H1 (cell line): ENCODE measurements at regions not wholly inside any gene's neighbourhood (a gene's known extent, or its start where the extent isn't known, plus 50 kb on each side); places are given as distances from the start of the nearest gene placed in this dataset.

Source experiments
- CTCF ChIA-PET: fragments of 300-600 bp; sonication (Branson Sonifier 250); formaldehyde crosslinking; loops from one replicate; lab custom pipeline; 2021; ENCODE audit not compliant: partially characterized antibody; lab: Charles Lee
- POLR2A ChIA-PET: fragments of 300-600 bp; sonication (Branson Sonifier 250); formaldehyde crosslinking; loops from one replicate; lab custom pipeline; 2021; ENCODE audit warnings: inconsistent platforms; ENCODE audit not compliant: partially characterized antibody; lab: Charles Lee
- DNase-seq, 2 experiments: peaks; one replicate each; pipeline versions ENCODE4 v3.0.0 to v3.0.0-alpha.2; 2010 to 2022; ENCODE audit warnings: low spot score in 2 of 2, low read depth in 1 of 2, mixed read lengths in 1 of 2
- FAIRE-seq: peaks from 2 replicates; lab custom pipeline; 2011; peaks lifted over from hg19 to GRCh38; lab: Jason Lieb, UNC
- H2AFZ ChIP-seq: 2 replicates; pipeline ENCODE4 v1.8.1; 2012; ENCODE audit warnings: low read length, inconsistent platforms
- H2AK5ac ChIP-seq: 2 replicates; pipeline ENCODE4 v1.6.1; 2013; ENCODE audit warnings: low read depth, low read length
- H2BK120ac ChIP-seq: replicated peaks from 2 replicates; pipeline ENCODE3; 2013; ENCODE audit warnings: low read depth, low read length, inconsistent platforms
- H2BK12ac ChIP-seq: 2 replicates; pipeline ENCODE4 v1.6.1; 2013; ENCODE audit warnings: low read depth, low read length
- H2BK15ac ChIP-seq: 2 replicates; pipeline ENCODE4 v1.6.1; 2013; ENCODE audit warnings: low read length
- H2BK20ac ChIP-seq: 2 replicates; pipeline ENCODE4 v1.6.1; 2013; ENCODE audit warnings: low read length
- H2BK5ac ChIP-seq: 2 replicates; pipeline ENCODE4 v1.6.1; 2013; ENCODE audit warnings: low read depth, low read length
- H3K14ac ChIP-seq: 2 replicates; pipeline ENCODE4 v1.6.1; 2013; ENCODE audit warnings: inconsistent platforms; ENCODE audit not compliant: insufficient read length
- H3K18ac ChIP-seq: 2 replicates; pipeline ENCODE4 v1.6.1; 2013; ENCODE audit warnings: low read length; ENCODE audit errors: extremely low read depth
- H3K23ac ChIP-seq: 2 replicates; pipeline ENCODE4 v1.6.1; 2013; ENCODE audit warnings: inconsistent platforms; ENCODE audit not compliant: insufficient read length
- H3K23me2 ChIP-seq: 2 replicates; pipeline ENCODE4 v1.6.1; 2013; ENCODE audit warnings: low read depth, low read length
- H3K27ac ChIP-seq: 2 replicates; pipeline ENCODE4 v1.6.1; 2011; ENCODE audit warnings: low read depth, low read length, inconsistent platforms
- H3K27me3 ChIP-seq, 4 experiments: replicated peaks in 1 of 4; 1 replicate in 1 of 4; 2 replicates in 3 of 4; pipeline versions ENCODE4 v1.6.1 to v1.8.1; 2011 to 2013; ENCODE audit warnings: low read length in 3 of 4, mild to moderate bottlenecking in 3 of 4, inconsistent platforms in 2 of 4, mixed read lengths in 2 of 4, moderate library complexity in 1 of 4; ENCODE audit not compliant: control insufficient read depth in 3 of 4, insufficient read depth in 3 of 4; ENCODE audit errors: extremely low read depth in 1 of 4
- H3K36me3 ChIP-seq, 4 experiments: 2 replicates each; pipeline versions ENCODE4 v1.6.1 to v1.8.1; 2011 to 2013; ENCODE audit warnings: mild to moderate bottlenecking in 4 of 4, low read length in 3 of 4, moderate library complexity in 2 of 4, control low read depth in 1 of 4, inconsistent platforms in 1 of 4; ENCODE audit not compliant: insufficient read depth in 4 of 4, control insufficient read depth in 2 of 4
- H3K4ac ChIP-seq: replicated peaks from 2 replicates; pipeline ENCODE3; 2013; ENCODE audit warnings: low read length, low read depth, mixed read lengths, inconsistent platforms; ENCODE audit not compliant: insufficient read length
- H3K4me1 ChIP-seq, 4 experiments: replicated peaks in 1 of 4; 1 replicate in 1 of 4; 2 replicates in 3 of 4; pipeline versions ENCODE4 v1.6.1 to v1.8.1; 2011 to 2013; ENCODE audit warnings: low read length in 3 of 4, inconsistent platforms in 2 of 4, mixed read lengths in 1 of 4; ENCODE audit not compliant: insufficient read depth in 4 of 4, control insufficient read depth in 3 of 4
- H3K4me2 ChIP-seq, 2 experiments: 2 replicates each; pipeline versions ENCODE4 v1.6.1 to v1.8.1; 2011 to 2013; ENCODE audit warnings: low read depth in 2 of 2, low read length in 2 of 2, control low read depth in 1 of 2, inconsistent platforms in 1 of 2, mild to moderate bottlenecking in 1 of 2; ENCODE audit not compliant: insufficient read depth in 1 of 2
- H3K4me3 ChIP-seq, 4 experiments: fragments of 200-600, 300-600 bp in 1 of 4; sonication (generic), shearing (Covaris generic), sonication (Bioruptor Twin) in 1 of 4; 2 replicates each; pipeline versions ENCODE4 v1.5.1 to v1.8.1; 2011 to 2016; ENCODE audit warnings: low read length in 4 of 4, low read depth in 3 of 4, control low read depth in 2 of 4, inconsistent platforms in 2 of 4, mild to moderate bottlenecking in 2 of 4, mixed read lengths in 1 of 4, moderate library complexity in 1 of 4; ENCODE audit not compliant: insufficient read depth in 2 of 4; ENCODE audit errors: extremely low read depth in 1 of 4
- H3K56ac ChIP-seq: replicated peaks from 2 replicates; pipeline ENCODE3; 2013; ENCODE audit warnings: low read depth, mild to moderate bottlenecking, mixed read lengths, low read length, inconsistent platforms; ENCODE audit not compliant: insufficient read length
- H3K79me1 ChIP-seq: 2 replicates; pipeline ENCODE4 v1.6.1; 2013; ENCODE audit warnings: low read depth, low read length, control low read depth
- H3K79me2 ChIP-seq, 2 experiments: 2 replicates each; pipeline versions ENCODE4 v1.6.1 to v1.8.1; 2012 to 2013; ENCODE audit warnings: low read length in 2 of 2, mild to moderate bottlenecking in 2 of 2, inconsistent platforms in 1 of 2; ENCODE audit not compliant: insufficient read depth in 2 of 2, control insufficient read depth in 1 of 2
- H3K9ac ChIP-seq, 4 experiments: replicated peaks in 1 of 4; 1 replicate in 1 of 4; 2 replicates in 3 of 4; pipeline versions ENCODE4 v1.6.1 to v1.8.1; 2011 to 2013; ENCODE audit warnings: low read depth in 3 of 4, low read length in 3 of 4, control low read depth in 2 of 4, mild to moderate bottlenecking in 2 of 4, moderate library complexity in 2 of 4, inconsistent platforms in 1 of 4; ENCODE audit errors: extremely low read depth in 1 of 4
- H3K9me3 ChIP-seq, 2 experiments: 2 replicates each; pipeline versions ENCODE4 v1.6.1 to v1.8.1; 2012 to 2013; ENCODE audit warnings: mild to moderate bottlenecking in 2 of 2, moderate library complexity in 2 of 2, control low read depth in 1 of 2, inconsistent platforms in 1 of 2, low read depth in 1 of 2, low read length in 1 of 2, mixed read lengths in 1 of 2; ENCODE audit not compliant: insufficient read depth in 2 of 2
- H4K20me1 ChIP-seq, 2 experiments: replicated peaks in 1 of 2; 2 replicates each; pipeline versions ENCODE3 to v1.8.1; 2011 to 2013; ENCODE audit warnings: inconsistent platforms in 2 of 2, low read length in 2 of 2, mild to moderate bottlenecking in 1 of 2; ENCODE audit not compliant: insufficient read depth in 2 of 2, control insufficient read depth in 1 of 2
- H4K5ac ChIP-seq: 2 replicates; pipeline ENCODE4 v1.6.1; 2013; ENCODE audit warnings: low read length, low read depth, mixed read lengths, inconsistent platforms; ENCODE audit not compliant: insufficient read length
- H4K8ac ChIP-seq: 2 replicates; pipeline ENCODE4 v1.8.0; 2013; ENCODE audit warnings: mild to moderate bottlenecking, moderate library complexity, low read length, inconsistent platforms; ENCODE audit not compliant: insufficient read depth; ENCODE audit errors: extremely low read depth
- H4K91ac ChIP-seq: replicated peaks from 2 replicates; pipeline ENCODE3; 2013; ENCODE audit warnings: low read length, mixed read lengths, inconsistent platforms; ENCODE audit not compliant: insufficient read length
- BACH1 ChIP-seq: IDR thresholded peaks from 2 replicates; pipeline ENCODE4 v1.6.1; 2012; ENCODE audit warnings: low read length, improper control_type of control experiment
- CEBPB ChIP-seq: IDR thresholded peaks from 2 replicates; pipeline ENCODE4 v1.6.1; 2012; ENCODE audit warnings: low read depth, low read length
- CHD1 ChIP-seq: IDR thresholded peaks from 2 replicates; pipeline ENCODE4 v1.6.1; 2012; ENCODE audit warnings: low read depth, low read length, improper control_type of control experiment
- EGR1 ChIP-seq: IDR thresholded peaks from 2 replicates; pipeline ENCODE4 v1.6.1; 2011; ENCODE audit warnings: low read depth, low read length, borderline replicate concordance
- GABPA ChIP-seq: IDR thresholded peaks from 2 replicates; pipeline ENCODE4 v1.6.1; 2011; ENCODE audit warnings: mild to moderate bottlenecking, low read length, moderate library complexity, borderline replicate concordance; ENCODE audit not compliant: insufficient read depth
- GTF2F1 ChIP-seq: IDR thresholded peaks from 2 replicates; pipeline ENCODE4 v1.6.1; 2012; ENCODE audit warnings: low read depth, low read length, improper control_type of control experiment, borderline replicate concordance
- MAFK ChIP-seq: IDR thresholded peaks from 2 replicates; pipeline ENCODE4 v1.6.1; 2012; ENCODE audit warnings: low read depth, mild to moderate bottlenecking, improper control_type of control experiment, low read length
- NANOG ChIP-seq: IDR thresholded peaks from 2 replicates; pipeline ENCODE4 v1.6.1; 2011; ENCODE audit warnings: low read length, low read depth, mild to moderate bottlenecking, inconsistent platforms; ENCODE audit not compliant: insufficient read depth, poor library complexity, severe bottlenecking
- PHF8 ChIP-seq: fragments of 200-600 bp; sonication (generic); conservative IDR thresholded peaks from 2 replicates; pipeline ENCODE4 v1.7.1; 2012; ENCODE audit warnings: low read depth, mild to moderate bottlenecking, inconsistent platforms, low read length, moderate library complexity
- POLR2A ChIP-seq, 2 experiments: IDR thresholded peaks; 1 replicate in 1 of 2; 2 replicates in 1 of 2; pipeline ENCODE4 v1.6.1; 2011; ENCODE audit warnings: low read depth in 2 of 2, low read length in 2 of 2, mild to moderate bottlenecking in 2 of 2; ENCODE audit errors: control extremely low read depth in 1 of 2
- SP1 ChIP-seq: IDR thresholded peaks from 2 replicates; pipeline ENCODE4 v1.6.1; 2011; ENCODE audit warnings: low read depth, low read length
- SP2 ChIP-seq: IDR thresholded peaks from 2 replicates; pipeline ENCODE4 v1.6.1; 2012; ENCODE audit warnings: mild to moderate bottlenecking, low read length, inconsistent platforms
- SUZ12 ChIP-seq: fragments of 200-600 bp; sonication (generic); IDR thresholded peaks from 2 replicates; pipeline ENCODE4 v1.6.1; 2012; ENCODE audit warnings: mild to moderate bottlenecking, inconsistent platforms, low read length, moderate library complexity, mixed read lengths
- WGBS, 2 experiments: shearing (Covaris generic) in 1 of 2; methylation state at CpG; one replicate each; pipeline versions ENCODE4 v1.1.6 to v1.1.7; 2013 to 2015; ENCODE audit warnings: low lambda C conversion rate in 2 of 2, mixed read lengths in 2 of 2, inconsistent platforms in 1 of 2, low coverage in 1 of 2, missing lambda C conversion rate in 1 of 2; ENCODE audit not compliant: insufficient replicate concordance in 2 of 2, insufficient coverage in 1 of 2, insufficient read length in 1 of 2; ENCODE audit errors: extremely low coverage in 1 of 2, missing lambda C conversion rate in 1 of 2; 5-methylcytosine and 5-hydroxymethylcytosine counted together
- TF ChIP-seq, protein P1 (sequence below): IDR thresholded peaks from 2 replicates; pipeline ENCODE4 v1.6.1; 2011; ENCODE audit warnings: low read depth, mild to moderate bottlenecking, low read length; ENCODE audit not compliant: insufficient read depth
- TF ChIP-seq, protein P2 (sequence below): IDR thresholded peaks from 2 replicates; pipeline ENCODE4 v1.6.1; 2012; ENCODE audit warnings: inconsistent platforms

DNA sequence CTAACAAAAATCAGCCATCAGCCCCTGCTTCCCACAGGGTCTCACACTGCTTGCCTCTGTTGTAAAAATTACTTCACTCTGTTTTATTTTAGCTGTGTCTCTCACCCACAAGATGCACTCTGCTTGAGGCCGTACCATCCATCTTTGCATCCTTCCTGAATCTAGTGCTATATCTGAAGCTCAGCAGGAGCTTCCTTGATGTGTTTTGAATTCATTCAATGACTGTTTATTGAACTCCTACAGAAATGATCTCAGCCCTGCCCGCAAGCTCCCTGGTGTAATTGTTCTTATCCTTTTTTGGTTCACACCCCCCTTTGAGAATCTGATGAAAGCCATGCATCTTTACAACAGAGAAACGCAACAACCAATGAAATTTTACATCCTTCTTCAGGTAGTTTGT is 310.2 kb upstream of the ZC3H12C start:
- CTCF ChIA-PET = interaction anchor here (1.1 kb wide), 1 partner anchor 19 kb away, joined by 3 read pairs; no protein-coding TSS in a partner anchor
- TF ChIP-seq POLR2A (IDR thresholded peaks at IDR 0.05; ENCODE audit: control extremely low read depth in 1 of 2, low read depth in 2 of 2, low read length in 2 of 2) = no peak
- TF ChIP-seq NANOG = no peak
- TF ChIP-seq, protein P1, sequence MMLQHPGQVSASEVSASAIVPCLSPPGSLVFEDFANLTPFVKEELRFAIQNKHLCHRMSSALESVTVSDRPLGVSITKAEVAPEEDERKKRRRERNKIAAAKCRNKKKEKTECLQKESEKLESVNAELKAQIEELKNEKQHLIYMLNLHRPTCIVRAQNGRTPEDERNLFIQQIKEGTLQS = no peak
- no peak for TF ChIP-seq EGR1
- TF ChIP-seq GTF2F1 = no peak
- TF ChIP-seq MAFK = no peak
- no peak for TF ChIP-seq SUZ12
- TF ChIP-seq BACH1 = no peak
- TF ChIP-seq, protein P2, sequence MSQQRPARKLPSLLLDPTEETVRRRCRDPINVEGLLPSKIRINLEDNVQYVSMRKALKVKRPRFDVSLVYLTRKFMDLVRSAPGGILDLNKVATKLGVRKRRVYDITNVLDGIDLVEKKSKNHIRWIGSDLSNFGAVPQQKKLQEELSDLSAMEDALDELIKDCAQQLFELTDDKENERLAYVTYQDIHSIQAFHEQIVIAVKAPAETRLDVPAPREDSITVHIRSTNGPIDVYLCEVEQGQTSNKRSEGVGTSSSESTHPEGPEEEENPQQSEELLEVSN = no peak
- no peak for TF ChIP-seq GABPA
- no peak for TF ChIP-seq CEBPB
- no peak for TF ChIP-seq SP2
- TF ChIP-seq CHD1 = no peak
- no peak for TF ChIP-seq SP1
- TF ChIP-seq PHF8 = no peak

More for the DNA sequence above, 310.2 kb upstream of the ZC3H12C start:
- H3K4me3 ChIP-seq = no peak overlapping the region
- no peaks in the 10 kb centered on the region for H3K79me2 ChIP-seq
- no peak overlapping the region for H3K4me2 ChIP-seq
- H2BK5ac ChIP-seq = no peak overlapping the region
- H4K8ac ChIP-seq = no peak overlapping the region
- H3K4me1 ChIP-seq = peaks cover 0 to 6% (median 0%) of the 10 kb centered on the region in 4 experiments; a peak in 2 of 7 replicates
- no peak overlapping the region for H2BK15ac ChIP-seq
- H2BK12ac ChIP-seq = no peak overlapping the region
- 88% methylated on average over 3 of the region's 3 CpGs; no CpG with 5 or more reads in 1 of the 2 experiments for WGBS, 2 experiments
- no peaks in the 10 kb centered on the region for H3K9me3 ChIP-seq
- DNase-seq = no peak
- H3K79me1 ChIP-seq = no peaks in the 10 kb centered on the region
- POLR2A ChIA-PET = no interaction called here
- no peak overlapping the region for H3K9ac ChIP-seq
- H3K27ac ChIP-seq = no peak overlapping the region
- no peaks in the 10 kb centered on the region for H3K27me3 ChIP-seq
- H4K20me1 ChIP-seq = no peaks in the 10 kb centered on the region
- no peaks in the 10 kb centered on the region for H3K23me2 ChIP-seq
- no peak overlapping the region for H3K23ac ChIP-seq
- H2BK120ac ChIP-seq = no peak overlapping the region
- H3K18ac ChIP-seq = no peak overlapping the region
- no peak overlapping the region for H2AFZ ChIP-seq
- H3K56ac ChIP-seq = no peak overlapping the region
- no peak overlapping the region for H4K91ac ChIP-seq
- no peaks in the 10 kb centered on the region for H3K36me3 ChIP-seq
- no peak overlapping the region for H2BK20ac ChIP-seq
- no peak overlapping the region for H4K5ac ChIP-seq
- H3K14ac ChIP-seq = no peak overlapping the region
- no peak for FAIRE-seq
- no peak overlapping the region for H3K4ac ChIP-seq
- H2AK5ac ChIP-seq = no peak overlapping the region
